Breast epithelium (tissue), 4 donors: ENCODE measurements at regions not wholly inside any gene's neighbourhood (a gene's known extent, or its start where the extent isn't known, plus 50 kb on each side); places are given as distances from the start of the nearest gene placed in this dataset.

Experiments
- DNase-seq, 2 donors: peaks; one replicate each; pipeline ENCODE4 v3.0.0-alpha.2; 2019; ENCODE audit warnings: low spot score in 2 of 2
- H3K27ac ChIP-seq, 2 donors: fragments of 200-600 bp; sonication (generic) in 1 of 2; one replicate each; pipeline ENCODE4 v1.5.1; 2016 to 2019; ENCODE audit warnings: mild to moderate bottlenecking in 1 of 2
- H3K27me3 ChIP-seq, 2 donors: fragments of 200-600 bp; sonication (generic) in 1 of 2; one replicate each; pipeline versions ENCODE4 v1.5.1 to v1.6.0; 2017 to 2019; ENCODE audit warnings: control low read depth in 1 of 2, mild to moderate bottlenecking in 1 of 2
- H3K36me3 ChIP-seq: fragments of 200-600 bp; one replicate; pipeline ENCODE4 v1.5.1; 2019
- H3K4me1 ChIP-seq, 2 donors: fragments of 200-600 bp; sonication (generic); one replicate each; pipeline ENCODE4 v1.5.1; 2016 to 2019; ENCODE audit warnings: control low read depth in 1 of 2
- H3K4me3 ChIP-seq, 3 donors: fragments of 200-600 bp; sonication (generic); 1 replicate in 2 of 3; 2 replicates in 1 of 3; pipeline ENCODE4 v1.5.1; 2016 to 2019; ENCODE audit warnings: mild to moderate bottlenecking in 3 of 3, moderate library complexity in 2 of 3
- H3K9me3 ChIP-seq, 2 donors: fragments of 200-600 bp; sonication (generic) in 1 of 2; one replicate each; pipeline ENCODE4 v1.5.1; 2016 to 2019; ENCODE audit warnings: control low read depth in 1 of 2
- CTCF ChIP-seq, 3 donors: fragments of 450-650 bp; IDR thresholded peaks; one replicate each; pipeline ENCODE4 v1.5.1; 2016 to 2017; ENCODE audit warnings: antibody characterized with exemption in 3 of 3, mild to moderate bottlenecking in 3 of 3, moderate library complexity in 3 of 3
- POLR2A ChIP-seq: fragments of 450-650 bp; IDR thresholded peaks from one replicate; pipeline ENCODE4 v1.6.1; 2016; ENCODE audit warnings: antibody characterized with exemption, mild to moderate bottlenecking, moderate library complexity
- POLR2AphosphoS5 ChIP-seq, 3 donors: sonication (generic); formaldehyde crosslinking; IDR thresholded peaks; one replicate each; pipeline ENCODE4 v1.6.1; 2017; ENCODE audit warnings: antibody characterized with exemption in 3 of 3
- intact Hi-C: fragments of 100-400 bp; cut with DNase I; formaldehyde crosslinking; loops from one replicate; pipeline ENCODE4 v1.15.1; 2023; ENCODE audit warnings: low total_unique reads

GRCh38 chr14:85223667-85224066 lies 306.3 kb upstream of the FLRT2 start:
- DNase-seq, result no peak
- no peaks in the 10 kb centered on the region for H3K4me1 ChIP-seq
- no peak overlapping the region for H3K27ac ChIP-seq
- no peaks in the 10 kb centered on the region for H3K36me3 ChIP-seq
- no peak overlapping the region for H3K4me3 ChIP-seq
- intact Hi-C loops, result no loop called here
- H3K27me3 ChIP-seq, result no peaks in the 10 kb centered on the region
- no peak for TF ChIP-seq POLR2A
- TF ChIP-seq POLR2AphosphoS5 (IDR thresholded peaks at IDR 0.05), result no peak
- no peak for TF ChIP-seq CTCF (IDR thresholded peaks at IDR 0.05)
- no peaks in the 10 kb centered on the region for H3K9me3 ChIP-seq

DNA sequence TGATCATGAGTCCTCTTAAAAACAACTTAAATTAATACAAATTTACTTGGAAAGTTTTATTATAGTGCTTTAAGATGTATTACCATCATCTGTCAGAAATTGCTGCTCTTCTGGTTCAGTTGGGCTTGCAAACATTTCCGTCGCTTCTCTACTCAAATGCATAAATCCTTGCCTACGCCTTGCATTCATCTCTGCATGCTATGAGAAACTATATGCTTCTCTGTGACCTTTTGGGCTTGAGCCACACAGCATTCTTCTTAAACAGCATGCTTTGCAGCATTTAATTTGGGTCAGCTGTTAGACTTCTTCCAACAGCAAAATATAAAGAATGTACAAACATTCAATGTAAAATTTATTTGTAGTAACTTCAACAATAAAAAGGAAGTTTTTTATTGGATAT lies 305.7 kb upstream of the FLRT2 start:
- TF ChIP-seq CTCF (IDR thresholded peaks at IDR 0.05) (no peak), POLR2AphosphoS5 (IDR thresholded peaks at IDR 0.05) (no peak), POLR2A (no peak)
- no peaks in the 10 kb centered on the region for H3K27me3 ChIP-seq
- no peaks in the 10 kb centered on the region for H3K9me3 ChIP-seq
- intact Hi-C loops, result no loop called here
- H3K27ac ChIP-seq, result no peak overlapping the region
- no peak for DNase-seq
- no peaks in the 10 kb centered on the region for H3K36me3 ChIP-seq
- H3K4me3 ChIP-seq, result no peak overlapping the region
- no peaks in the 10 kb centered on the region for H3K4me1 ChIP-seq

DNA sequence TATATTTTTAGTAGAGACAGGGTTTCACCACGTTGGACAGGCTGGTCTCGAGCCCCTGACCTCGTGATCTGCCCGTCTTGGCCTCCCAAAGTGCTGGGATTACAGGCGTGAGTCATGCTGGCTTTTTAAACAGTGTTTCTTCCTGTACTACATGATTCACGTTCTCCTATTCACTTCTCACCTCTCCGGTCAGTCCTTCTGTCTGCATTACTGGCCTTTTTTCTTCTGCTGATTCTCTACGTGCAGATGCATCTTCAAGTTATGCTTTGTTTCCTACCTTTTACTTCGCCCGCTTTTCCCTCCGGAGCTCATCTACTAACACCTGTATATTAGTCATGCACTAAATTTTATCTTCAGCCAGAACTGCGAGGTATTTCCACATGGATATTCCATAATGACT lies 296.2 kb upstream of the FLRT2 start:
- Histone ChIP-seq H3K27me3 (no peaks in the 10 kb centered on the region), H3K4me1 (no peaks in the 10 kb centered on the region), H3K9me3 (no peaks in the 10 kb centered on the region), H3K27ac (no peak overlapping the region), H3K4me3 (no peak overlapping the region), H3K36me3 (no peaks in the 10 kb centered on the region)
- TF ChIP-seq POLR2AphosphoS5 (IDR thresholded peaks at IDR 0.05) (no peak), CTCF (IDR thresholded peaks at IDR 0.05) (no peak), POLR2A (no peak)
- intact Hi-C loops, result loop anchor here (5.0 kb wide), 1 partner anchor 284 kb away; no protein-coding TSS in a partner anchor
- no peak for DNase-seq

- intact Hi-C loops, result loop anchor here (5.0 kb wide), 1 partner anchor 283 kb away; no protein-coding TSS in a partner anchor
- H3K36me3 ChIP-seq, result no peaks in the 10 kb centered on the region
- H3K4me1 ChIP-seq, result no peaks in the 10 kb centered on the region
- no peak for DNase-seq
- no peak overlapping the region for H3K27ac ChIP-seq
- H3K9me3 ChIP-seq, result no peaks in the 10 kb centered on the region
- no peak overlapping the region for H3K4me3 ChIP-seq
- TF ChIP-seq CTCF (IDR thresholded peaks at IDR 0.05) (no peak), POLR2A (no peak), POLR2AphosphoS5 (IDR thresholded peaks at IDR 0.05) (no peak)
- no peaks in the 10 kb centered on the region for H3K27me3 ChIP-seq
Observed at GRCh38 chr14:85234156-85235025, 295.6 kb upstream of the FLRT2 start.

GRCh38 chr14:85235868-85236267 lies 294.1 kb upstream of the FLRT2 start:
- Histone ChIP-seq H3K4me1 (no peaks in the 10 kb centered on the region), H3K4me3 (no peak overlapping the region), H3K27me3 (no peaks in the 10 kb centered on the region), H3K36me3 (no peaks in the 10 kb centered on the region), H3K27ac (no peak overlapping the region), H3K9me3 (no peaks in the 10 kb centered on the region)
- TF ChIP-seq CTCF (IDR thresholded peaks at IDR 0.05) (no peak), POLR2AphosphoS5 (IDR thresholded peaks at IDR 0.05) (no peak), POLR2A (no peak)
- intact Hi-C loops, result no loop called here
- DNase-seq, result no peak
